Skeletal muscle cell (primary cell): ENCODE measurements at regions not wholly inside any gene's neighbourhood (a gene's known extent, or its start where the extent isn't known, plus 50 kb on each side); places are given as distances from the start of the nearest gene placed in this dataset.

Source experiments
- DNase-seq: peaks from one replicate; pipeline ENCODE4 v3.0.0-alpha.2; 2010; ENCODE audit warnings: low read depth
- H3K4me3 ChIP-seq: 2 replicates; pipeline ENCODE4 v1.5.1; 2011; ENCODE audit warnings: low read depth, mild to moderate bottlenecking, control low read depth, low read length, moderate library complexity

DNA sequence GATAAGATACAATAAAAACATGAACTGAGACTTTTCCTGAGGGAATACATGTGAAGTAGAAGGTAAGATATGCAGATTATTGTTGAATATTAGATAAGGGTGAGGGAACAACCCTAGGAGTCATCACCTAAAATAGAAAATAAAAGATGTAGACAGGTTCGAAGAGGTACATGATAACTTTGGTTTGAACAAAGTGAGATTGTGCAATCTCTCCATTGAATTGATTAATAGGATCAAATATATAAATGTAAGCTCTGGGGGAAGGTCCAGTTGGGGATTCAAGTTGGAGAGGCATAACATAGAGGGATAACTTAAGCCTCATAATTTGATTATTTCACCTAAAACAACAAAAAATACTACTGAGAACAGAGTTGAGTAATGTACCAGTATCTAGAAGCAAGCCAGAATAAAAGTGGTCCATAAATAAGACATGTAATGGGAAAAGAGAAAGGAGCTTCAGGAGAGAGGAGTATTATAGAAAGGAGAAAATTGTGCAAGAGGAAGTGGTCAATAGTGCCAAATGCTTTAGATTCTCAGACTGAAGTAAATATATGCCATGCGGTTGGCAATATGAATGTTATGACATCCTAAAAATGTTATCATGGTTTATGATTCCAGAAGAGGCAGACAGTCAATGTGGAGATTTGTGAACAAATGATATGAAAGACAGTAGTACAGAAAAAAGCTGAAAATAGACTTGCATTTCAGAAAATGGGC, 282.3 kb upstream of the CHRM2 start:
- DNase-seq, result no peak
- H3K4me3 ChIP-seq, result no peak overlapping the region

DNA sequence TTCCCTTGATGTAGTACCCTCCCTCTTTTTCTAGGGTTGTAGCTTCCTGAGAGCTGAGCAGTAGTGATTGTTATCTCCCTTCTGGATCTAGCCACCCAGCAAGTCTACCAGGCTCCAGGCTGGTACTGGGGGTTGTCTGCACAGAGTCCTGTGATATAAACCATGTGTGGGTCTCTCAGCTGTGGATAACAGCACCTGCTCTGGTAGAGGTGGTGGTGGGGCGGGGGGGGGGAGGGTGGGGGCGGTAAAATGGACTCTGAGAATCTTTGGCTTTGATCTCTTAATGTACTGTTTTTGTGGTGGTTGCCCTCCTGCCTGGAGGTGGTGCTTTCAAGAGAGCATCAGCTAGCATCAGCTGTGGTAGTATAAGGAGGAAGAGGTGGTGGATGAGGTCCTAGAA, 302.0 kb upstream of the CHRM2 start:
- H3K4me3 ChIP-seq, result no peak overlapping the region
- DNase-seq, result no peak

DNA sequence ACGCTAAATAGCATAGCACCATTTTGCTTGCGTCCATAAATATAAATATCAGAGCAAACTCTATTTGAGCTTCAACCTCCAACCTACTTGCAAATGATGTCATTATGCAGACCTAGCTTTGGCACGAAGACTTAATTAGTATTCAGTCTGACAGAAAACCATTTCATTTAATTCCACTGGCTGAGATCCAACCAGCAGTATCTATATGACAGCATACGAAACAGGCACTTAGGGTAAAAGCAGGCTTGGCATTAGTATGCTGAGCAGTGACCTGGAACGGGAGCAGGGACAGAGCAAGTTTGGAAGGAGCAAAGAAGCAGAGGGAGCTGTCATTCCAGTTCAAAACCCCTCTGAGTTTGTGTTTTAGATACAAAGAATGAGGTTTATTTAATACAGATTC, 312.5 kb upstream of the CHRM2 start:
- DNase-seq, result no peak
- no peak overlapping the region for H3K4me3 ChIP-seq

DNA sequence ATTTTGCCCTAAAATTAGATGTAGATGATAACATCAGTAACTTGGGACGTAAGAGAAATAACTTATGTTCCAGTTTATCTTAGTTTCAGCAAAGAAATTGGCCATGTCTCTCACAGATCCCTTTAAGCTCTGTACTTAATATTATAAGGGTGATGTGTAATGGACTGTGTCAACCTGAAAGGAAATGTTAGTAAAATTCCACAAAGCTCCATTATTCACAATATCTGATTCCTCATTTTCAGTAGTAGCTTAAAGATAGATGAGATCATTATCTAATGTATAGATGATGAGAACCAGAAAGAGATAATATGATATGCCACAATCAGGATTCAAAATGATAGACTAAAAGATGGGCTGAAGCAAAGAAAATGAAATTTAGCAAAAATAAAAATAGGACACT, 316.8 kb upstream of the CHRM2 start:
- no peak overlapping the region for H3K4me3 ChIP-seq
- DNase-seq, result no peak

DNA sequence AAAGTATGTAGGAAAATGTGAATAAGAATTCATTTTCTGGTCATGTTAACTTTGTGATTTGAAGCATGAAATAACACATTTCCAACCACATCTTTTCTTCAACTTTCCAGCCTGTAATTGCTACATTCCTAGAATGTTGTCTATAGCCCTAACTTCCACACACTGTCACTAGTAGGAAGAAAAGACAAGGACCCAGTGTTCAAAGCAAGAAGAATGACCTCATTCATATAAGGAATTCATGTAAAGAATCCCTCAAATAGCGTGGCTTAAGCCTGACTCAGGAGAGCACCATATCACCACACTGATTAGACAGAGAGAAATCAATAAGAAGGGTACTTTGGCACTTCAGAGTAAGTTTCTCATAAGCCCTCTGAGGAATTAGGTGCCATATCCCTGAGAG, 318.7 kb upstream of the CHRM2 start:
- no peak for DNase-seq
- no peak overlapping the region for H3K4me3 ChIP-seq

DNA sequence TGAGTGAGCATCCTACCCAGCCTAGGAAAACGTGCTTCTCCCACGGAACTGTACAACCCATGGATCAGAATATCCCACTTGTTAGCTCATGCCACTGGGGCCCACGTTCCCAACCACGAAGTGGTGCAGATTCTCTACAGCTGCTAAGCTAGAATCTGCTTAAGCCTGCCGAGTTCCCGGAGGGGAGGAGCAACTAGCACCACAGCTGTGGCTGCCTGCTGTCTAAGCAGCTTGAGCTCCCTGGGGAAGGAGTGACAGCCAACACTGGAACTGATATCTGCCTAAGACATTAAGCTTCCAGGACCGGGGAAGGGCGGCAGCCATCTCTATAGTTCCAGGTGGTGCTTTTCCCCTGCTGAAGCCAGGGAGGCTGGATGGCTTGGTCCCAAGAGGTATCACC, 334.7 kb upstream of the CHRM2 start:
- DNase-seq, result no peak
- no peak overlapping the region for H3K4me3 ChIP-seq

DNA sequence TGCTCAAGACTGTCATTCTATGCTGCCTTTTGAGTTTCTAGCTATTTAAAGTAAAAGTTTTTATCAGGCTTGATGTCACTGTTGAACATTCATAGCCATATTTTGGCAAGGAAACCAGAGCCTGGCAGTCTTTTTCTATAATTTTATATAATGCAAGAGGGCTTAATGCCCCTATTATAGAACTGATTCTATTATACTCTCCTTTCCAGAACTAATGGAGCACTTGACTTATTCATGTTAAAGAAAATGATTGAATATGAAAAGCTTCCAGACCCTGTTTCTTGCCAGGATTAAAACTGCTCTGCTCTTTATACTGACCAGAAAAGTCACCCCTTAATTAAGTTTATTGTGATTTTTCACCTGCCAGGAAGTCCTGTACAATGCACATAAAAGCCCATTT, 337.6 kb upstream of the CHRM2 start:
- DNase-seq, result no peak
- H3K4me3 ChIP-seq, result no peak overlapping the region

DNA sequence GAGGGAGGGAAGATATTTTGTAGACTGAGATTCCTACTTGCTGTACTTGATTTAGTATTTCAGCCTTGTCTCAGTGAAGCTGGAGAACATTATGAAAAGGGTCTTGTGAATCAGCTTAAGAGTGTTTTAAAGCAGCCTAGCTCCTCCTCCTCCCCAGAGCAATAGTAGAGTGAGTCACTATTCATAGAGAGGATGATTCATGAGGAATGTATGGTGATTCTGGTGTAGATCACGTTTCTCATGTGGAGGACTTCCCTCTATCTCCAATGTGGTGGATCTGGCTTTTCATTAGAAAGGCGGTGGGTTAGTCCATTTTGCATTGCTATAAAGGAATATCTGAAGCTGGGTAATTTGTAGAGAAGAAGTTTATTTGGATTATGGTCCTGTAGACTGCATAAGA, 340.1 kb upstream of the CHRM2 start:
- no peak overlapping the region for H3K4me3 ChIP-seq
- peak; percentile 31 for DNase-seq

DNA sequence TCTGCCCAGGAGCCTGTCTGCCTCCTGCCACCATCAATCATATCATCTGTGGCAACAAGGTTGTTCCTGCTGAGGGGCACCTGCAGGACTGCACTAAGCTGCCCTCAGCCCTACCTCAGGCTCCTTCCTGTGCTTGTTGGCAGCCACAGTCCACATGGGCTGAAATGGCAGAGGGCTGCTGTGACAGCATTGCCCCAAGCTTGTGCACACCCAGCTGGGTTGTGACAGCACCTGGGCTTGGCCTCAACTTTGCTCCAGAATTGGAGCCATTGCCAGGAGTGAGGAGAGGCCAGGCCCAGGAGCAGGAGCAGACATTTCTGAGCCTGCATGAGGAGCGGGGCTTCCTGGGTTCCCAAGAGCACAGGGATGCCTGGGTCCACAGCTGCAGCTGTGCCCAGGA, 340.9 kb upstream of the CHRM2 start:
- DNase-seq, result no peak
- no peak overlapping the region for H3K4me3 ChIP-seq

DNA sequence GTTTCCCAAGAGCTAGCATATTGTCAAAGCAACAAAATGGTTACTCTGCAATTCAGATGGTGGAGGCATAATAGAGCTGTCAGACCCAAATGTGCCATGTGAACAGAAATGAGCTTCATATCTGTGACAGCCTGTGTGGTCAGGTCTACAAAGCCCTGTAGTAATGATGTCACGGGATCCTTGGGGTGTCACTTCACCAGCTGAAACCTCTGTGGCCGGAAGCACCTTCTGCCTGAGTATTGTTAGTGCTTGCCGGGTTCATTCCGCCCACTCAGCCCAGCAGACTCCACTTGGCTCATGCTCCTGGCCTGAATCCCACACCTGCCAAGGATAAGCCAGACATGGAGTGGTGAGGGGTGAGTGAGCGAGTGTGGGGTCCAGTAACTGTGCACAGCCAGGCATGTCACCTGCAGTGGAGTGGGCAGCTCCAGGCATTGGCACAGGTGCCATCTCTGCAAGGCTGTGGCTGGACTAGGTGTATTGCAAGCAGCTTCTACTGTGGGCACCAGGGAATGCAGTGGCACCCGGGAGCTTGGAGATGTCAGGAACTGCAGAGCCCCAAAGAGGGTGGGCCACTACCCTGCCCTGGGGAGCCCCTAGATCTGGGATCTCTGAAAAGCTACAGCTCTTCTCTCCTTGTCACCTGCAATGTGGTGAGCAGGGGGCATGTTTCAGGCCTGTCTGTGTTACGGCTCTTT, 341.9 kb upstream of the CHRM2 start:
- no peak for DNase-seq
- H3K4me3 ChIP-seq, result no peak overlapping the region

DNA sequence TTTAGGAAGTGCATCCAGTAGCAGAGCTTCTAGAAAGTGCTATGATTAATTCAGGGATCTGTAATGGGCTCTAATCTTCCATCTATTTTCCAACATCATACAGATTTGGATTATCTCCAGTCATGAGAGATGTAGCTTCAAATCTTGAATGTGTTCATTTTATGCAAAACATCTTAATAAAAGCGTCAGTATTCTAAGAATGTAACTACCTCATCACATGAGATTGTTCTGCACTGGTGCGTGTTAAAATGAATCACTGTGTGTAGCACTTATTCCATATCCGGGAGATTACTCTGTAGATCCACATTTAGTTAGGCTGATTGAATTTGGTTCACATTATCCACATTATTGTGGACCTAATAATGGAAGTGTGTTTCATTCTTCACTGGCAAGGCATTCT, 344.9 kb upstream of the CHRM2 start:
- DNase-seq, result no peak

DNA sequence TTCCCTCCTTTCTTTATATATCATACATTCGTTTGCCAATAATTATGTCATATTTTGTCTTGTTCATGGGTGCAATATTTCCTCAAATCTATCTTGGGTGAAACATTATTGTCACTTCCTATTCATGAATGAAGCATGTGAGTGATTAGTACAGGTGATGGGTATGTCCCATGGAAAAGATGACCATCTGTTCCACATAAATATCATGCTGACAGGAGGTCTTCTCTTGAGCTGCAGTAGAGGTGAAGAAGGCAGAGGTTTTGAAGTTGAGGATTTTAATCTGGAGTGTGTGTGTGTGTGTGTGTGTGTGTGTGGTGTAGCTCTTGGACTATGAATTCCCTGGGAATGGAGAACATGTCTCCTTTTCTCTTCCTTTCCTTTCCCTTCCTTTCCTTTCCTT, 350.5 kb upstream of the CHRM2 start:
- no peak for DNase-seq
- no peak overlapping the region for H3K4me3 ChIP-seq

More for the DNA sequence above, 344.9 kb upstream of the CHRM2 start:
- H3K4me3 ChIP-seq, result no peak overlapping the region

DNA sequence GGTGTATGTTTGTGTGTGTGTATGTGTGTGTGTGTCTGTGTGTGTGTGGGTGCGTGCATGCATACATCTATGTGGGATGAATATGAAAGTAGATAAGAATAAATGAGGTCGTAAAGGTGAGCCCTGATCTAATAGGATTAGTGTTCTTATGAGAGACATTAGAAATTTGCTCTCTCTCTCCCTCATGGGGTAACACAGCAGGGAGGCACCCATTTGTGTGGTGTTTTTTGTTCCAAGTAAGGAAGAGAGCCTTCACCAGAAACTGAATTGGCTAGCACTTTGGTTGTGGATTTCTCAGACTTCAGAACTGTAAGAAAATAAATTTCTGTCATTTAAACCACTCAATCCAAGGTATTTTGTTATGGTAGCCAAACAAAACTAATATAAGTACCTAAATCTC, 353.7 kb upstream of the CHRM2 start:
- DNase-seq, result no peak
- H3K4me3 ChIP-seq, result no peak overlapping the region

DNA sequence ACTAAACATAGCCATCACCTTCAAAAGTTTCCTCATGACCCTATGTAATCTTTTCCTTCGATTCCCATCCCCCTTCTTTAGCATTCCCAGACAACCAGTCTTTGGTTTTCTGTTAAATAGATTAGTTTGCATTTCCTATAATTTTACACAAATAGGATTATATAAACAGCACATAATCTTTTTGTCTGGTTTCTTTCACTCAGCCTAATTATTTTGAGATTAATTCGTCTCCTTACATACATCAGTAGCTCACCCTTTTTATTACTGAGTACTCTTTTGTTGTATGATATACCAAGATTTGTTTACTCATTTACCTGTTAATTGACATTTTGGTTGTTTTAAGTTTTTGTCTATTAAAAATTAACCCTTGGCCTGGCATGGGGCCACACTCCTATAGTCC, 354.7 kb upstream of the CHRM2 start:
- H3K4me3 ChIP-seq, result no peak overlapping the region
- no peak for DNase-seq

DNA sequence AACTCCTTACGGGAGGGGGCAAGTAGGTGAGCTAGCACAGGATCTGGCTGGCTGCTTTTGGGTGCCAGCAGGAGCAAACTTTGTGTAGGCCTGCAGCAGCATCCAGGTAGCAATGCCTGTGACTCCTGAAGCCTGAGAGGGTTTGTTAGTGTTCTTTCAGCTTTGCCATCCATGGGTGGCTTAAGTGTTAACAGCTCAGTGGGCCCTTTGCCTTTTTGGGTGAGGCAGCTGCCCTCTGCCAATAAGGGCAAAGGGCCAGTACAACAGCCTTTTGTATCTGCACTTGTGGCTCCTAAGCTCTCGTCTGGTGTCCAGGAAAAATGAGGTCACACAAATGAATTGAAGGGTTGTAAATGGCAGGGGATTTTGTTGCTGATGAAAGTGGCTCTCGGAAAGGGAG, 359.0 kb upstream of the CHRM2 start:
- no peak overlapping the region for H3K4me3 ChIP-seq
- DNase-seq, result no peak

DNA sequence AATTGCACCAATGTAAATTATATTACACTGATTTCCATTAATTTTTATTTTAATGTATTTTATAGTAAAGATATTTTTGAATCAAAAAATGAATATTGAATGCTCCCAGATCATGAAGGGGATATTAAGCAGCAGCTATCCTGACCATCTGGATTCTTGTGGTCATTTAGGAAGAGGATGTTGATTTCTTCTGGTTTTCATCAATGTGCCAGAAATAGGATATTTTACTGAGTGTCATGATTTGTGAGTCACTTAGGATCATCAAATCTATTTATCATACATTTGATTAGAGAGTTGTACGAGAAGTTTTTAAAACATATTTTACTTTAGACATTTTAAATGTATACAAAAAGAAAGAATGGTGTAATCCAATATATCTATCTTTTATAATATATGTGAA, 366.3 kb upstream of the CHRM2 start:
- no peak for DNase-seq
- no peak overlapping the region for H3K4me3 ChIP-seq

DNA sequence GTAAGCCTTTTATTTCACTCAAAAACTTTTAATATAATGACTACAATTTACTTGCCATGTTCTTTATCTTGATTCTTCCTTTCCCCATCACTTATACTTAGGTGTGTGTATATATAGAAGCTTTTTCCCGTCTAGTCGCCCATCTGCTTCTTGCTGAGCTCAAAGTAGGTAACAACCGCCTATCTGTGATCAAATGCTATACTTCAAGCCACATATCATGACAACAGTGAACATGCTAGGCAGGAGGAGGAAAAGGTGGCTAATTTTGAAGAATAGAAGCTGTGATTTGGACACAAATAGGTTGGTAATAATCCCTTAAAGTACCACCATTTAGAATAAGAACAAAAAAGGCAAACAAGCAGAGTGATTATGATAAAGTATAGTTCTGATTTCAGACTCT, 367.3 kb upstream of the CHRM2 start:
- H3K4me3 ChIP-seq, result no peak overlapping the region
- DNase-seq, result no peak

DNA sequence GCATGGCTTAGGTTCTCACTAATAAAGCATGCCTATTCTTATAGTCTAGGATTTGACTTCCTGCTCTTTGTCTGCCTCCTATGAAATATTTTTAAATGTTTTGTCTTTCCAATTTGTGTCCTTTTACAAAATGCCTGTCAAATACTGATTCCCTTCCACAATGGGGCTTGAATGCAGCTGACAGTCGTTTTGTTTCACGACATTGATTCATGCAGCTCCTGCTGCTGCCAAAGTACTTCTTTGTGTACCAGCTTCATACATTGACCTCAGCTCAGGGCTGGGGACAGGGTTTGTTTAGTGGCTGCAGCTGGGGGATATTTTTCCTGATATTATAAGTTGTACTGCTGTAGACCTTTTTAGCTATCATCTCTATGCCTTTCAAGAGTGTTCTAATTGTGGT, 371.9 kb upstream of the CHRM2 start:
- H3K4me3 ChIP-seq, result no peak overlapping the region
- no peak for DNase-seq

DNA sequence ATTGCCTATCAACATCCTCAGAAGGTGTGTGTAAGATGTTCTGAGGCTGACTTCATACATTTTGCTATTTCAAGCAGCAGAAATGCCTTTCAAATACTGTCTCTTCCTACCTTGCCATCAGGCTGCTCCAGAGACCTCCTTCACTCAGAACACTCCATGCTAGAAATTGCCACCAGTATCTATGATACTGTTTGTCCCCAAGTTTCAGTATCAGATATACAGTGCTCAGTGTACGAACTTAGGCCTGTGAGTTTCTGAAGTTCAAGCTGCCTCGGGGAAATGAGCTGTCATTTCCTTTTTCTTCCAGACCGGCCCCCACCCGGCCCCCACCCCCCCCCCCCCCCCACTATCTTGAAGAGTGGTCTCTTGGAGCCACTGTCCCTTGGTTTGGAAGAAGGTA, 373.4 kb upstream of the CHRM2 start:
- no peak for DNase-seq
- H3K4me3 ChIP-seq, result no peak overlapping the region

DNA sequence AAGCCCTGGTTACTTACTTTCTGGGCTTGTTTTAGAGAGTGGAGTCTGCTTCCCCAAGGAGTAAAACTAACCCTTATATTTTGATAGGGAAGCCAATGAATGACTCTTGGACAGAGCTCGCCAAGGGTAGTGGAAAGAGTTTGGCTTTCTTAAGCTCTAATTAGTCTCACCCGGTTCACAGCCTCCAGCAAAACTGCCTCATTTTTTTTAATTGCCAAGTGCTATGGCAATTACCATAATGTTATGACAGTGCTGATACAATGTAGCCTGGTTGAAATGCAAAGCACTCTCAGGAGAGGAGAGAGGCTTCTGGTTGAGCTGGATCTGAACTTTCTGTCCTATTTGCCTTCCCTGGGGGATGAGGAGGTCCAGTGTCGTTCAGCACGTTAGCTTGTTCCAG, 376.1 kb upstream of the CHRM2 start:
- DNase-seq, result no peak
- no peak overlapping the region for H3K4me3 ChIP-seq

DNA sequence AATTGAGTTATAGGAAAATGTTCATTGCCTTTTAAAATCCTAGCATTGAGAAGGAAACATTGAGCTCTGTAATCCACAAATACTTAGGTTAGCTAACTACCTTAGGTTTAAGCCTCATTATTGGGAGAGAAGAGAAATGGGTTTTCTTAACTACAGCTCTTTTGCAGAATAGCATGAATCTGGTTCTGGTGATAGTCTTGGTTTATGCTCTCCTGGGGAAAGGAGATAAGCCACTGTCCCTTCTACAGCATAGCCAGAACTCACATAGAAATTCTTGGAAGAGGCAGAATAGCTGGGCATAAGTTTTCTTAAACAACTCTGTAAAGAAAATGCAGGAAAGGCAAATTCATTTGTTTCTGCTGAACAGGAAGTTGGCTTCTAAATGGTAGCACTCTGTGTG, 378.6 kb upstream of the CHRM2 start:
- H3K4me3 ChIP-seq, result no peak overlapping the region
- DNase-seq, result no peak
